Liver (tissue), 8 donors: ENCODE measurements at regions not wholly inside any gene's neighbourhood (a gene's known extent, or its start where the extent isn't known, plus 50 kb on each side); places are given as distances from the start of the nearest gene placed in this dataset.

Experiments used
- DNase-seq: peaks from one replicate; pipeline ENCODE4 v3.0.0-alpha.2; 2017; ENCODE audit warnings: low spot score
- H3K27ac ChIP-seq, 2 donors: one replicate each; pipeline ENCODE4 v1.7.0; 2013; ENCODE audit warnings: inconsistent platforms in 2 of 2, low read length in 2 of 2, control low read depth in 1 of 2, low read depth in 1 of 2, mild to moderate bottlenecking in 1 of 2
- H3K27me3 ChIP-seq, 4 donors: one replicate each; pipeline versions ENCODE4 v1.6.1 to v1.7.0; 2013; ENCODE audit warnings: low read length in 3 of 4, inconsistent platforms in 1 of 4, mild to moderate bottlenecking in 1 of 4, moderate library complexity in 1 of 4; ENCODE audit not compliant: control insufficient read depth in 4 of 4, insufficient read depth in 4 of 4
- H3K36me3 ChIP-seq, 4 donors: one replicate each; pipeline versions ENCODE4 v1.6.1 to v1.7.0; 2013; ENCODE audit warnings: low read length in 3 of 4, mild to moderate bottlenecking in 3 of 4, low read depth in 1 of 4, moderate library complexity in 1 of 4; ENCODE audit not compliant: control insufficient read depth in 4 of 4, insufficient read depth in 3 of 4
- H3K4me1 ChIP-seq, 4 donors: one replicate each; pipeline versions ENCODE4 v1.6.1 to v1.7.0; 2013; ENCODE audit warnings: low read length in 3 of 4, mild to moderate bottlenecking in 3 of 4, moderate library complexity in 1 of 4; ENCODE audit not compliant: control insufficient read depth in 4 of 4, insufficient read depth in 4 of 4
- H3K4me3 ChIP-seq, 3 donors: one replicate each; pipeline versions ENCODE4 v1.6.1 to v1.7.0; 2013; ENCODE audit warnings: low read length in 3 of 3, control low read depth in 1 of 3, low read depth in 1 of 3, mild to moderate bottlenecking in 1 of 3
- H3K9ac ChIP-seq, 2 donors: one replicate each; pipeline ENCODE4 v1.7.0; 2013; ENCODE audit warnings: low read length in 2 of 2, mild to moderate bottlenecking in 2 of 2, moderate library complexity in 2 of 2, control low read depth in 1 of 2, low read depth in 1 of 2
- H3K9me3 ChIP-seq, 4 donors: one replicate each; pipeline versions ENCODE4 v1.6.1 to v1.7.0; 2013; ENCODE audit warnings: low read length in 3 of 4; ENCODE audit not compliant: control insufficient read depth in 4 of 4
- EGR1 ChIP-seq, 2 donors: IDR thresholded peaks; 2 replicates each; pipeline ENCODE4 v1.6.1; 2016 to 2018; ENCODE audit warnings: antibody characterized with exemption in 2 of 2, low read depth in 2 of 2
- FOXA1 ChIP-seq: IDR thresholded peaks from 2 replicates; pipeline ENCODE4 v1.6.1; 2016; ENCODE audit warnings: antibody characterized with exemption
- FOXA2 ChIP-seq: IDR thresholded peaks from 2 replicates; pipeline ENCODE4 v1.6.1; 2016; ENCODE audit warnings: antibody characterized with exemption
- GABPA ChIP-seq, 2 donors: IDR thresholded peaks in 1 of 2; conservative IDR thresholded peaks in 1 of 2; 2 replicates each; pipeline ENCODE4 v1.6.1; 2016; ENCODE audit warnings: antibody characterized with exemption in 2 of 2, mild to moderate bottlenecking in 1 of 2, moderate library complexity in 1 of 2
- HNF4A ChIP-seq, 2 donors: conservative IDR thresholded peaks; 2 replicates each; pipeline ENCODE4 v1.6.1; 2016; ENCODE audit warnings: antibody characterized with exemption in 2 of 2, mild to moderate bottlenecking in 2 of 2
- HNF4G ChIP-seq: IDR thresholded peaks from 2 replicates; pipeline ENCODE4 v1.6.1; 2016; ENCODE audit warnings: antibody characterized with exemption
- JUND ChIP-seq, 2 donors: IDR thresholded peaks; 2 replicates each; pipeline ENCODE4 v1.6.1; 2016; ENCODE audit warnings: antibody characterized with exemption in 2 of 2
- NR2F2 ChIP-seq: IDR thresholded peaks from 2 replicates; pipeline ENCODE4 v1.6.1; 2016; ENCODE audit warnings: antibody characterized with exemption
- RAD21 ChIP-seq, 2 donors: IDR thresholded peaks; 2 replicates each; pipeline ENCODE4 v1.6.1; 2016; ENCODE audit warnings: antibody characterized with exemption in 2 of 2, mild to moderate bottlenecking in 2 of 2
- REST ChIP-seq: IDR thresholded peaks from 2 replicates; pipeline ENCODE4 v1.6.1; 2016; ENCODE audit warnings: antibody characterized with exemption, mild to moderate bottlenecking
- RXRA ChIP-seq, 2 donors: IDR thresholded peaks; 2 replicates each; pipeline ENCODE4 v1.6.1; 2017 to 2018; ENCODE audit warnings: antibody characterized with exemption in 2 of 2, mild to moderate bottlenecking in 1 of 2
- SP1 ChIP-seq: IDR thresholded peaks from 2 replicates; pipeline ENCODE4 v1.6.1; 2018; ENCODE audit warnings: antibody characterized with exemption, mild to moderate bottlenecking
- TAF1 ChIP-seq: conservative IDR thresholded peaks from 2 replicates; pipeline ENCODE4 v1.6.1; 2016; ENCODE audit warnings: antibody characterized with exemption, mild to moderate bottlenecking
- YY1 ChIP-seq: IDR thresholded peaks from 2 replicates; pipeline ENCODE4 v1.6.1; 2016; ENCODE audit warnings: antibody characterized with exemption, mild to moderate bottlenecking
- WGBS: extraction: QIAGEN DNeasy Blood & Tissue Kit; methylation state at CpG from one replicate; pipeline ENCODE4 v1.1.7; 2013; 5-methylcytosine and 5-hydroxymethylcytosine counted together
- TF ChIP-seq, protein P1 (sequence below): IDR thresholded peaks from 2 replicates; pipeline ENCODE4 v1.6.1; 2016; ENCODE audit warnings: antibody characterized with exemption
- TF ChIP-seq, protein P2 (sequence below): IDR thresholded peaks from 2 replicates; pipeline ENCODE4 v1.6.1; 2016; ENCODE audit warnings: antibody characterized with exemption
- TF ChIP-seq, protein P3 (sequence below): fragments of 150-350 bp; IDR thresholded peaks from 2 replicates; pipeline ENCODE4 v1.5.1; 2017; ENCODE audit warnings: improper control_type of control experiment, low read depth, low read length; ENCODE audit not compliant: missing input control
- TF ChIP-seq, protein P4 (sequence below): IDR thresholded peaks from 2 replicates; pipeline ENCODE4 v1.6.1; 2016; ENCODE audit warnings: antibody characterized with exemption
- donor health status: healthy.
- donor health status: healthy.
- donor health status: healthy.
- donor health status: healthy.
- donor health status: healthy.

- Histone ChIP-seq H3K4me3 (no peak overlapping the region), H3K36me3 (no peaks in the 10 kb centered on the region), H3K9ac (no peak overlapping the region), H3K4me1 (no peaks in the 10 kb centered on the region), H3K27ac (no peak overlapping the region), H3K9me3 (no peaks in the 10 kb centered on the region), H3K27me3 (no peaks in the 10 kb centered on the region)
- TF ChIP-seq HNF4G (no peak), GABPA (IDR thresholded peaks at IDR 0.05 in 1 of 2, conservative IDR thresholded peaks at IDR 0.05 in 1 of 2) (no peak), HNF4A (conservative IDR thresholded peaks at IDR 0.05) (no peak), JUND (IDR thresholded peaks at IDR 0.05) (no peak)
- DNase-seq, result no peak
- 89% methylated on average over 12 of the region's 12 CpGs for WGBS
Measured at GRCh38 chr13:103931885-103932284, 865.7 kb upstream of the SLC10A2 start.

GRCh38 chr13:103931331-103931845, 865.2 kb upstream of the SLC10A2 start:
- WGBS, result 74% methylated on average over 3 of the region's 3 CpGs
- Histone ChIP-seq H3K4me3 (no peak overlapping the region), H3K36me3 (no peaks in the 10 kb centered on the region), H3K27me3 (no peaks in the 10 kb centered on the region), H3K27ac (no peak overlapping the region), H3K4me1 (no peaks in the 10 kb centered on the region), H3K9me3 (no peaks in the 10 kb centered on the region), H3K9ac (no peak overlapping the region)
- TF ChIP-seq HNF4A (conservative IDR thresholded peaks at IDR 0.05) (no peak), NR2F2 (no peak), GABPA (IDR thresholded peaks at IDR 0.05 in 1 of 2, conservative IDR thresholded peaks at IDR 0.05 in 1 of 2) (no peak), EGR1 (IDR thresholded peaks at IDR 0.05; ENCODE audit: low read depth in 2 of 2) (no peak), HNF4G (no peak), SP1 (no peak), REST (no peak), FOXA2 (no peak), TAF1 (no peak), RXRA (IDR thresholded peaks at IDR 0.05) (no peak), YY1 (no peak), RAD21 (IDR thresholded peaks at IDR 0.05) (no peak), JUND (IDR thresholded peaks at IDR 0.05) (no peak), FOXA1 (no peak)
- TF ChIP-seq, protein P1, sequence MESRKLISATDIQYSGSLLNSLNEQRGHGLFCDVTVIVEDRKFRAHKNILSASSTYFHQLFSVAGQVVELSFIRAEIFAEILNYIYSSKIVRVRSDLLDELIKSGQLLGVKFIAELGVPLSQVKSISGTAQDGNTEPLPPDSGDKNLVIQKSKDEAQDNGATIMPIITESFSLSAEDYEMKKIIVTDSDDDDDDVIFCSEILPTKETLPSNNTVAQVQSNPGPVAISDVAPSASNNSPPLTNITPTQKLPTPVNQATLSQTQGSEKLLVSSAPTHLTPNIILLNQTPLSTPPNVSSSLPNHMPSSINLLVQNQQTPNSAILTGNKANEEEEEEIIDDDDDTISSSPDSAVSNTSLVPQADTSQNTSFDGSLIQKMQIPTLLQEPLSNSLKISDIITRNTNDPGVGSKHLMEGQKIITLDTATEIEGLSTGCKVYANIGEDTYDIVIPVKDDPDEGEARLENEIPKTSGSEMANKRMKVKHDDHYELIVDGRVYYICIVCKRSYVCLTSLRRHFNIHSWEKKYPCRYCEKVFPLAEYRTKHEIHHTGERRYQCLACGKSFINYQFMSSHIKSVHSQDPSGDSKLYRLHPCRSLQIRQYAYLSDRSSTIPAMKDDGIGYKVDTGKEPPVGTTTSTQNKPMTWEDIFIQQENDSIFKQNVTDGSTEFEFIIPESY, result no peak
- TF ChIP-seq, protein P2, sequence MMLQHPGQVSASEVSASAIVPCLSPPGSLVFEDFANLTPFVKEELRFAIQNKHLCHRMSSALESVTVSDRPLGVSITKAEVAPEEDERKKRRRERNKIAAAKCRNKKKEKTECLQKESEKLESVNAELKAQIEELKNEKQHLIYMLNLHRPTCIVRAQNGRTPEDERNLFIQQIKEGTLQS, result no peak
- TF ChIP-seq, protein P3, sequence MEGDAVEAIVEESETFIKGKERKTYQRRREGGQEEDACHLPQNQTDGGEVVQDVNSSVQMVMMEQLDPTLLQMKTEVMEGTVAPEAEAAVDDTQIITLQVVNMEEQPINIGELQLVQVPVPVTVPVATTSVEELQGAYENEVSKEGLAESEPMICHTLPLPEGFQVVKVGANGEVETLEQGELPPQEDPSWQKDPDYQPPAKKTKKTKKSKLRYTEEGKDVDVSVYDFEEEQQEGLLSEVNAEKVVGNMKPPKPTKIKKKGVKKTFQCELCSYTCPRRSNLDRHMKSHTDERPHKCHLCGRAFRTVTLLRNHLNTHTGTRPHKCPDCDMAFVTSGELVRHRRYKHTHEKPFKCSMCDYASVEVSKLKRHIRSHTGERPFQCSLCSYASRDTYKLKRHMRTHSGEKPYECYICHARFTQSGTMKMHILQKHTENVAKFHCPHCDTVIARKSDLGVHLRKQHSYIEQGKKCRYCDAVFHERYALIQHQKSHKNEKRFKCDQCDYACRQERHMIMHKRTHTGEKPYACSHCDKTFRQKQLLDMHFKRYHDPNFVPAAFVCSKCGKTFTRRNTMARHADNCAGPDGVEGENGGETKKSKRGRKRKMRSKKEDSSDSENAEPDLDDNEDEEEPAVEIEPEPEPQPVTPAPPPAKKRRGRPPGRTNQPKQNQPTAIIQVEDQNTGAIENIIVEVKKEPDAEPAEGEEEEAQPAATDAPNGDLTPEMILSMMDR, result no peak
- TF ChIP-seq, protein P4, sequence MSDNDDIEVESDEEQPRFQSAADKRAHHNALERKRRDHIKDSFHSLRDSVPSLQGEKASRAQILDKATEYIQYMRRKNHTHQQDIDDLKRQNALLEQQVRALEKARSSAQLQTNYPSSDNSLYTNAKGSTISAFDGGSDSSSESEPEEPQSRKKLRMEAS, result no peak
- no peak for DNase-seq
